ENCODE measurements at regions not wholly inside any gene's neighbourhood (a gene's known extent, or its start where the extent isn't known, plus 50 kb on each side); places are given as distances from the start of the nearest gene placed in this dataset.

DNA sequence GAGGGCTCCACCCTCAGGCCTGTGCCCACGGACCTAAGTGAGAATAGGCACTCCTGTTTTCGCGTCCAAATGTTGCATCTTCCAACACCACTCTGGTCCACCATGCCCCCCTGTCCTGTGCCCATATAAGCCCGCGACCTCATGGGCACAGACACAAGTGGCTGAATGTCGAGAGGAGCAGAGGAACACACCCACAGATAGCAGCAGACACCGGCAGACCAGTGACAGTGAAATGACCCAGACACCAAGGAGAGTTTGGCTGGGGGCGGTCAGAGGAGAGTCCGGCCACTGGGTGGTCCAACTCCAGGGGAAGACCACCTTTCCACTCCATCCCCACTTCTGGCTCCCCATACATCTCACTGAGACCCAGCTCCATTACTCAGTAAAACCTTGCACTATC is 161.4 kb upstream of the DAB2 start:
- Histone ChIP-seq H3T11ph (ENCODE audit: low read length) (no peak overlapping the region), H4K8ac (replicated peaks; ENCODE audit: insufficient read length, low read depth, low read length) (no peak overlapping the region), H3K23ac (ENCODE audit: insufficient read length, low read depth, low read length) (no peak overlapping the region), H3K4me2 (ENCODE audit: insufficient read depth, insufficient read length, low read length) (no peak overlapping the region), H3K9me3 (ENCODE audit: control insufficient read depth, low read depth, low read length) (no peaks in the 10 kb centered on the region), H3K56ac (ENCODE audit: insufficient read length, low read depth, low read length) (no peak overlapping the region), H4K20me1 (ENCODE audit: control insufficient read depth, insufficient read depth, insufficient read length) (no peaks in the 10 kb centered on the region), H3K4ac (ENCODE audit: low read depth, low read length) (no peak overlapping the region), H3K27me3 (ENCODE audit: insufficient read depth, low read length) (no peaks in the 10 kb centered on the region), H2BK15ac (ENCODE audit: low read depth, low read length) (no peak overlapping the region), H3K79me1 (ENCODE audit: insufficient read depth, low read depth, low read length, poor library complexity, severe bottlenecking) (no peaks in the 10 kb centered on the region), H3K14ac (ENCODE audit: insufficient read depth, low read length) (no peak overlapping the region), H3K27ac (ENCODE audit: insufficient read length, low read depth, low read length) (no peak overlapping the region), H3K23me2 (ENCODE audit: insufficient read length, low read depth, low read length, poor library complexity, severe bottlenecking) (no peaks in the 10 kb centered on the region), H4K91ac (ENCODE audit: insufficient read length, low read depth, low read length) (no peak overlapping the region), H4K5ac (ENCODE audit: insufficient read length, low read depth, low read length) (no peak overlapping the region), H2AK5ac (ENCODE audit: insufficient read length, low read length) (no peak overlapping the region), H2BK12ac (ENCODE audit: insufficient read length, low read depth, low read length) (no peak overlapping the region), H3K4me1 (ENCODE audit: insufficient read depth, low read length) (no peaks in the 10 kb centered on the region), H2AFZ (ENCODE audit: low read length) (no peak overlapping the region), H3K18ac (ENCODE audit: insufficient read length, low read depth, low read length) (no peak overlapping the region), H3K79me2 (ENCODE audit: insufficient read depth, low read length) (no peaks in the 10 kb centered on the region), H3K9ac (ENCODE audit: extremely low read depth, insufficient read length, low read length) (no peak overlapping the region), H2BK5ac (ENCODE audit: insufficient read length, low read length) (no peak overlapping the region), H2BK20ac (ENCODE audit: low read depth, low read length, poor library complexity, severe bottlenecking) (no peak overlapping the region), H2BK120ac (ENCODE audit: low read depth, low read length, poor library complexity, severe bottlenecking) (no peak overlapping the region)
- Mint-ChIP-seq H3K36me3 (ENCODE audit: insufficient read depth in 1 of 3, low read depth in 3 of 3) (no peaks in the 10 kb centered on the region), H3K9me3 (no peaks in the 10 kb centered on the region), H3K27ac (no peak overlapping the region), H3K4me3 (no peak overlapping the region), H3K4me1 (no peaks in the 10 kb centered on the region), H3K27me3 (ENCODE audit: low read depth) (no peaks in the 10 kb centered on the region)
- DNase-seq, result no peak
- no CpG with 5 or more reads among the region's 9 CpGs for WGBS (ENCODE audit: extremely low coverage, insufficient read length, low lambda C conversion rate)
- TF ChIP-seq CTCF (conservative IDR thresholded peaks at IDR 0.05), result no peak

Data from H9 (cell line).